Endothelial cell (in vitro differentiated cells): ENCODE measurements at regions not wholly inside any gene's neighbourhood (a gene's known extent, or its start where the extent isn't known, plus 50 kb on each side); places are given as distances from the start of the nearest gene placed in this dataset.

Source experiments
- DNase-seq: peaks from one replicate; pipeline ENCODE4 v3.0.0; 2021; ENCODE audit warnings: low spot score
- H3K27ac Mint-ChIP-seq: one replicate; pipeline ENCODE4 v1.8.0; 2021; ENCODE audit warnings: mixed read lengths, inconsistent platforms; ENCODE audit not compliant: unreplicated experiment
- H3K27me3 Mint-ChIP-seq: one replicate; pipeline ENCODE4 v1.8.0; 2021; ENCODE audit warnings: mild to moderate bottlenecking, moderate library complexity, mixed read lengths, inconsistent platforms; ENCODE audit not compliant: unreplicated experiment
- H3K36me3 Mint-ChIP-seq: one replicate; pipeline ENCODE4 v1.8.0; 2021; ENCODE audit warnings: mild to moderate bottlenecking, low read depth, mixed read lengths, inconsistent platforms; ENCODE audit not compliant: unreplicated experiment
- H3K4me1 Mint-ChIP-seq: one replicate; pipeline ENCODE4 v1.8.0; 2021; ENCODE audit warnings: mild to moderate bottlenecking, mixed read lengths, inconsistent platforms; ENCODE audit not compliant: unreplicated experiment
- H3K4me3 Mint-ChIP-seq: one replicate; pipeline ENCODE4 v1.8.0; 2021; ENCODE audit warnings: mild to moderate bottlenecking, mixed read lengths, inconsistent platforms; ENCODE audit not compliant: unreplicated experiment
- H3K9me3 Mint-ChIP-seq: one replicate; pipeline ENCODE4 v1.8.0; 2021; ENCODE audit warnings: mixed read lengths, inconsistent platforms; ENCODE audit not compliant: unreplicated experiment
- TF ChIP-seq, protein P1 (sequence below): fragments of 200-600 bp; sonication (generic); IDR thresholded peaks from one replicate; pipeline ENCODE4 v1.5.0; 2021; ENCODE audit warnings: antibody characterized with exemption; ENCODE audit not compliant: unreplicated experiment

DNA sequence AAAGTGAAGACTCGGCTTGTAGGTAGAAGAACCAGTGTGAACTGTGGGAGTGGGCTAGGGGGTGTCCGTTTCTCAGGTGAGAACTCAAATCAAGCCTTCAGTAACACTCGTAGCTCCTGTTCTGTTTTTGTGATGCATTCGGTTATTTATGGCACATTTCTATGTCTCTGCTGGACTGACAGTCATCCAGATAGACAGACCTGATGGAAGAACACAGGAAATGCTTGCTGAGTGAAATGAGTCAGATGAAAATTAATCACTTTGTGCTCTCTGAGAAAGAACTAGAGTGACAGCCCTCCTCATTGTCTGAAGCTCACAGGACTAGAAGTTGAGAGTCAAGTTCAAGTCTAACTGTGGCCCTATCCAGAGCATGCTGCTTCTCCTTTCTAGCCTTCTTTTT, 360.1 kb upstream of the PLXNA2 start:
- Mint-ChIP-seq H3K27me3 (peaks cover 1% of the 10 kb centered on the region), H3K4me3 (no peak overlapping the region), H3K27ac (no peak overlapping the region), H3K9me3 (no peaks in the 10 kb centered on the region), H3K36me3 (no peaks in the 10 kb centered on the region), H3K4me1 (peaks cover 12% of the 10 kb centered on the region)
- DNase-seq: no peak
- TF ChIP-seq, protein P1, sequence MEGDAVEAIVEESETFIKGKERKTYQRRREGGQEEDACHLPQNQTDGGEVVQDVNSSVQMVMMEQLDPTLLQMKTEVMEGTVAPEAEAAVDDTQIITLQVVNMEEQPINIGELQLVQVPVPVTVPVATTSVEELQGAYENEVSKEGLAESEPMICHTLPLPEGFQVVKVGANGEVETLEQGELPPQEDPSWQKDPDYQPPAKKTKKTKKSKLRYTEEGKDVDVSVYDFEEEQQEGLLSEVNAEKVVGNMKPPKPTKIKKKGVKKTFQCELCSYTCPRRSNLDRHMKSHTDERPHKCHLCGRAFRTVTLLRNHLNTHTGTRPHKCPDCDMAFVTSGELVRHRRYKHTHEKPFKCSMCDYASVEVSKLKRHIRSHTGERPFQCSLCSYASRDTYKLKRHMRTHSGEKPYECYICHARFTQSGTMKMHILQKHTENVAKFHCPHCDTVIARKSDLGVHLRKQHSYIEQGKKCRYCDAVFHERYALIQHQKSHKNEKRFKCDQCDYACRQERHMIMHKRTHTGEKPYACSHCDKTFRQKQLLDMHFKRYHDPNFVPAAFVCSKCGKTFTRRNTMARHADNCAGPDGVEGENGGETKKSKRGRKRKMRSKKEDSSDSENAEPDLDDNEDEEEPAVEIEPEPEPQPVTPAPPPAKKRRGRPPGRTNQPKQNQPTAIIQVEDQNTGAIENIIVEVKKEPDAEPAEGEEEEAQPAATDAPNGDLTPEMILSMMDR: no peak

DNA sequence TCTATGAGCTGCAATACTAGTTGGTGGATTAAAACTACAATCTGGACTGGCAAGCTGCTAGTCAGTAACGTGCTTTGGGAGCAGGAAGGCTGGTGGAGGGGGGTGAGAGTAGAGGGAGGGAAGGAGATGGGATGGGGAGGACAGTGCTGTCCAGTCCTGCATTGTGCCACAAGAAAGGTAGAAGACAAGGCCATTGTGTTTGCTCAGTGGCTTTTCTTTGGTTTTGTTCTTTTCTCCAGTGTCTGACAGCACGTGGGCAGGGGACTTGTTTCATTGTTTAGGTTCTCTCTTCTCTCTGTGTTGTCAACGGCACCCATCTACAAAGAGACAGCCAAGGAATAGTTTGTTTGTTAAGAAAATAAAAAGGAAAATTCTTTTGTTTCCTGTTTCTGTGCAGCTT, 362.8 kb upstream of the PLXNA2 start:
- Mint-ChIP-seq H3K27me3 (peaks cover 1% of the 10 kb centered on the region), H3K27ac (no peak overlapping the region), H3K4me1 (peaks cover 4% of the 10 kb centered on the region), H3K36me3 (no peaks in the 10 kb centered on the region), H3K9me3 (no peaks in the 10 kb centered on the region), H3K4me3 (no peak overlapping the region)
- TF ChIP-seq, protein P1: no peak
- no peak for DNase-seq

DNA sequence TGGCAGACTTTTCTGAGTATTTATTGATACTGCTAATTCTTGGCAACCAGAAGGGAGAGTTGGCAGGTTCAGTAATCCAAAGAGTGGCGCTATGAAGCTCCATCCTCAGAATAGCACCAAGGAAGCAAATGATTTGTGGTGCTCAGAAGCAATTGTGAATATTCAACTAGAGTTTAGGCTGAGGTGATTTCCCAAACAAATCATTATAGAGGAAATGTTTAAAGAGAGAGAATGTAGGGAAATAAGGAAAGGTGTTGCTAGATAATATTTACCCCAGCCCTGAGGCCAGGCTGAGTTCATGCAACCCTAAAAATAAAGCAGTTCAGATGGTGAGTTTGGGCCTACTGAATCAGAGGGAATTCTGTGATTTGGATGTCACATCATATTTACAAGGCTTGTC, 363.4 kb upstream of the PLXNA2 start:
- Mint-ChIP-seq H3K9me3 (no peaks in the 10 kb centered on the region), H3K36me3 (no peaks in the 10 kb centered on the region), H3K4me3 (no peak overlapping the region), H3K4me1 (no peaks in the 10 kb centered on the region), H3K27ac (no peak overlapping the region), H3K27me3 (peaks cover 1% of the 10 kb centered on the region)
- no peak for DNase-seq
- TF ChIP-seq, protein P1: no peak

DNA sequence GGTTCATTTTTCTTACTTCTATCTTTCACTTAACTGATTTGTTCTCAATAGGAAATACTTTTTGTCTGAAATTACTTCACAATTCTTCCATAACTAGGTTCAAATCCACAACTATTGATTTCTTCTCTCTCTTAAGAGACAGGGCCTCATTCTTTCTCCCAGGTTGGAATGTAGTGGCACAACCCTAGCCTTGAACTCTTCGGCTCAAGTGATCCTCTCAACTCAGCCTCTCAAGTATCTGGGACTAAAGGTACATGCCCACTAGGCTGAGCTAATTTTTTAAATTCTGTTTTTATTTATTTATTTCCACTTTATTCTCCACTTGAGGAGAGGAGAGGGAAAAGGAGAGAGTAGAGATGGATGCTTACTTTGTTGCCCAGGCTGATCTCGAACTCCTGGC, 370.4 kb upstream of the PLXNA2 start:
- Mint-ChIP-seq H3K27me3 (no peaks in the 10 kb centered on the region), H3K9me3 (no peaks in the 10 kb centered on the region), H3K27ac (no peak overlapping the region), H3K4me3 (no peak overlapping the region), H3K36me3 (no peaks in the 10 kb centered on the region), H3K4me1 (no peaks in the 10 kb centered on the region)
- DNase-seq: no peak
- TF ChIP-seq, protein P1: no peak

DNA sequence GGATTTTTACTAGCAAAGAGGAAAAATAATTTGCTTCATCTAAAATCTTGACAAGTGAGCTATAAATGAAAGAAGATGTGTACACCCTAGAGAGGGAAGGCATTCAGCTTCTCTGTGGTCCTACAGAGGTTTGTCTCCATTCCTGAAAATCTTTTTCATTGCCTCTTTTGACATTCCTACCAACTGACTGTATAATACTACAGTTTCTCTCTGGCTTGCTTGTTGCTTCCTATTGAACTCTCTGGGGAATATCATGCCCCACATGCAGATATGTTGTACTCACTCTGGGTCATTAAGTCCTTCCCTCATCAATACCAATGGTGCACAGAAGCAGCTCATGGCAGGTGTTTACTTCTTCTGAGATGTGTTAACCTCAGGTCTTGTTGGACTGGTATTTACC, 371.2 kb upstream of the PLXNA2 start:
- Mint-ChIP-seq H3K4me3 (no peak overlapping the region), H3K27me3 (no peaks in the 10 kb centered on the region), H3K4me1 (no peaks in the 10 kb centered on the region), H3K36me3 (no peaks in the 10 kb centered on the region), H3K9me3 (no peaks in the 10 kb centered on the region), H3K27ac (no peak overlapping the region)
- TF ChIP-seq, protein P1: no peak
- DNase-seq: no peak
